GM12874 (cell line): ENCODE measurements at regions not wholly inside any gene's neighbourhood (a gene's known extent, or its start where the extent isn't known, plus 50 kb on each side); places are given as distances from the start of the nearest gene placed in this dataset.

ENCODE experiments used
- TF ChIP-seq, protein P1 (sequence below): IDR thresholded peaks from 2 replicates; pipeline ENCODE4 v1.5.1; 2011; ENCODE audit warnings: low read depth, mild to moderate bottlenecking, control low read depth, low read length, moderate library complexity; ENCODE audit not compliant: insufficient read depth

DNA sequence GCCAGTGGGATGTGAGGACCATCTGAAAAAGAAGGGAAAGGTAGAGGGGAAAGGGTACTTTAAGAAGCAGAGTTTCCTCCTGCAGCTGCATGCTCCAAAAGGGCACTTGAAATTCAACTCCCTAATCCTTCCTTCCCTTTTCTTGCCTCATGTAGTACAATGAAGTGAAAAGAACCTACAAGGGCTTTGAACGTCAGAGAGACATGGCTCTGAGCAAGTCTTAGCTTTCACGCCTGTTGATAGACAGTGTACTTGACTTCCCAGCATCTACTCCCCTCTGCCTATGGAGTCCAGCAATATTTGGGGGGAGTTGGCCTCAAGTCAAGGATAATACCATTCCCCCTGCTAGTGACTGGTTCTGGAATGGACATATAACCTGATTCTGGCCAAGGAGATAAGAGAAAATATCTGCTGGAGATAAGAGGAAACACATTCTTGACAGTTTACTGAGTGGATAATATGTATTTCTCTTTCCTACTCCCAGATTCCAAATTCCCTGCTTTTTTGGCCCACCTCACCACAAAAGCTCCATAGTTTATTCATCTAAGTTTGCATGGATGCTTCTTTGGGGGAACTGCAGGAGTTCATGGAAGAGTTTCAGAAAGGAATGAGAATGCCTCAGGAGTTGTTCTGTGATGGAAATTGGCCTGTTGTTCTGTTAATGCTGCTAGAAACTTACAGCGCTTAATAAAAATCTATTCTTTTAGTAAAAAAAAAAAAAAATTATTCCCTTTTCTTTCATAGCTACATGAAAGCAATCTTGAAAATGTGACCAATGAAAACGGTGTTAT lies 193.0 kb upstream of the TPM1 start:
- TF ChIP-seq, protein P1, sequence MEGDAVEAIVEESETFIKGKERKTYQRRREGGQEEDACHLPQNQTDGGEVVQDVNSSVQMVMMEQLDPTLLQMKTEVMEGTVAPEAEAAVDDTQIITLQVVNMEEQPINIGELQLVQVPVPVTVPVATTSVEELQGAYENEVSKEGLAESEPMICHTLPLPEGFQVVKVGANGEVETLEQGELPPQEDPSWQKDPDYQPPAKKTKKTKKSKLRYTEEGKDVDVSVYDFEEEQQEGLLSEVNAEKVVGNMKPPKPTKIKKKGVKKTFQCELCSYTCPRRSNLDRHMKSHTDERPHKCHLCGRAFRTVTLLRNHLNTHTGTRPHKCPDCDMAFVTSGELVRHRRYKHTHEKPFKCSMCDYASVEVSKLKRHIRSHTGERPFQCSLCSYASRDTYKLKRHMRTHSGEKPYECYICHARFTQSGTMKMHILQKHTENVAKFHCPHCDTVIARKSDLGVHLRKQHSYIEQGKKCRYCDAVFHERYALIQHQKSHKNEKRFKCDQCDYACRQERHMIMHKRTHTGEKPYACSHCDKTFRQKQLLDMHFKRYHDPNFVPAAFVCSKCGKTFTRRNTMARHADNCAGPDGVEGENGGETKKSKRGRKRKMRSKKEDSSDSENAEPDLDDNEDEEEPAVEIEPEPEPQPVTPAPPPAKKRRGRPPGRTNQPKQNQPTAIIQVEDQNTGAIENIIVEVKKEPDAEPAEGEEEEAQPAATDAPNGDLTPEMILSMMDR, result no peak

DNA sequence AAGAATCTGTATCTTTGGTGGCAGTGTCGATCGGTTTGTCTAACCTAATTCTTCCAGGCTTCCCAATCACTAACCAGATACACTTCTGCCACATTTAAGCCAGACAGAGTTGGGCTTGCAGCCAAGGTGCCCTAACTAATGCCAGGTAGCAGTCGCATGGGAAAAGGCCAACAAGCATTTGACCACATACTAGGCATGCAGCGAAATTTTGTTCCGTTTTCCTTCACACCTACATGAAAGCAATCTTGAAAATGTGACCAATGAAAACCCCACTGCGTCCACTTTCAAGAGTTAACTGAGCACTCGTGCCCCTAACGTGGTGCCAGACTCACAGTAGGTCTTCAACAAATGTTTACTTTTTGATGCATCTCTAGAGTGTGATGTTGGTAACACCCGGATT lies 192.2 kb upstream of the TPM1 start:
- TF ChIP-seq, protein P1, result no peak

DNA sequence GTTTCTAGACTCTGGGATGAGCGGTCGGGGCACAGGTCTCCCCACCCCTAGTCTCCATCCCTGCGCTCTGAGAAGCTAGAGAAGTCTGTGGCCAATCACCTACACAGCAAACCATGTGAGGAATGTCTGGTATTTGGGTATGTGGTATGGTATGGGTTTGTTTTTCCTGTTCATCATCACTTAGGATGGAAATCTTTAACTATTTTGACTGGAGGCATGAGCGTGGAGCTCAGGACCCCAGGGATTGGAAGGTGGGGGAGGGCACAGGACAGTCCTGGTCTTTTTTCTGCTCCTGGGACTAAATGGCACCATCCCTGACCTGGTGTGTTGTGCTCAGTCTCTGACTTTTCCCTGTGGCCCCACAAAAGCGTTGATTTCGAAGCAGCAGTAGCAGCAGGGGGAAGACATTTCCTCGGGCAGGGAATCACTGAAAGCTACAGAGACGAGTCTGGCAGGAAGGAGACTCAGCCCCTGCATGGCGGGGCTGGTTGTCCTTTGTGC lies 191.7 kb upstream of the TPM1 start:
- TF ChIP-seq, protein P1, result no peak

DNA sequence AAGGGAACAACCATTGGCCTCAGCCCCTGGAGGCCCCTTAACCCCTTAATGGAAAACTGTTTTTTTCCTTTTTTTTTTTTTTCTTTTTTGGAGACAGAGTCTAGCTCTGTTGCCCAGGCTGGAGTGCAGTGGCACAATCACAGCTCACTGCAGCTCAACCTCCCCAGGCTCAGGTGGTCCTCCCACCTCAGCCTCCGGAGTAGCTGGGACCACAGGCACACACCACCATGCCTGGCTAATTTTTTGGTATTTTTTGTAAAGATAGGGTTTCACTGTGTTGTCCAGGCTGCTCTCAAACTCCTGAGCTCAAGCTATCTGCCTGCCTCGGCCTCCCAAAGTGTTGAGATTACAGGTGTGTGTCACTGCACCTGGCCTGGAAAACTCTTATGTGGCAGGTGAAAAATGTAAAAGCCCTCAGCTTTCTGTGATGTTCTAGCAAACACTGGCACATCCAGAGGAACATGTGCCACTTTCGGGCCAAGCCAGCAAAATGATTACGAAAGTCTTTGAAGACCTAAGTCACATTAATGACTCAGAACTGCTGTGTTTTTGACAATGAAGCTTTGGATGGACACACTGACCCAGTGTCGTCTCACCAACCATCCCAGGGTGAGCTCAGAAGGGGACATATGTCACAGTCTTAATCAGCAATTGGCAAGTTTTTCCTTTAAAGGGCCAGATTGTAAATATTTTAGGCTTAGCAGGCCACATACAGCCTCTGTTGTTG lies 189.3 kb upstream of the TPM1 start:
- TF ChIP-seq, protein P1, result no peak

DNA sequence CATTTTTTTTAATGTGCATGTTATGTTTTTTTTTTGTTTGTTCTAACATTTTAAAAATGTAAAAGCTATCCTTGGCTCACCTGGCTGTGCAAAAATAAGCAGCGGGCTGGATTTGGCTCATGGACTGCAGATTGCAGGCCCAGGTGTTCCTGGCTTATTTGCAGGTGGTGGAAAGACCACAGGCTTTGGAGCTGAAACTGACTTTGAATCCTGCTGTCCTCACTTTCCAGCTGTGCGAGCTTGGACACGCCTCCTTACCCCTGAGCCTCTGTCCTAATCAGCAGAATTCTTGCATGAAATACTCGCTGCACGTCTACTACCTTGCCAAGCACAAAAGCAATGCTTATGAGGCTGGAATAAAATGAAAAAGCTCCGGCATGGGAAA lies 188.7 kb upstream of the TPM1 start:
- TF ChIP-seq, protein P1, result no peak

DNA sequence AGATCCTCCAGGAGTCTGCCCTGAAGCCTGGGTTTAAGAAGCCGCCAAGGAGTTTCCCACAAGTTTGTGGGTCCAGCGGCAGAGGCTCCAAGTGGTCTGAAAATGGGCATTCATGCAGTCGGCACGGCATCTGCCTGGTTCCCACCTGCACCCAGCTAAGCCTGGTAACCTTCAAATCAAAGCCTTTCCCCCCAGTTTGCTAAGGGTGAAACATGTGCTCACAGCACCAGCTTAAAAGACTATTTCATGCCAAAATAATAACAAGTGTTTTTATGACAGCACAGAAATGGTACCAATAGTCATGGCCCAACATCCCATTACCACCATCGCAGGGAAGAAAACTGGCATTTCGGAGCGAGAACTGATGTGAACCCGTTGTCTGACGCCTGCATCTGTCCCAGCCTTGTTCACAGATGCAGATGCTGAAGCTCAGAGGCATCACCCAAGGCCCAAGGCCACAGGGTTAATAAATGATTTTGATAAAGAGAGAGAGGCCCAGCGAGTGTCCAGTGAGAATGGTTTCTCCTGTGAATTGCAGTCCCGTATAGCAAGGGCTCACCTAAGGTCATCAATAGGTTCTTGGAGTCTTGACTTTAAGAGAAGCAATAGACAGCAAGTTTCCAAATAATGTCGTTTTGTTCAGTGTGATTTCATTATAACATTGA lies 188.0 kb upstream of the TPM1 start:
- TF ChIP-seq, protein P1, result no peak

DNA sequence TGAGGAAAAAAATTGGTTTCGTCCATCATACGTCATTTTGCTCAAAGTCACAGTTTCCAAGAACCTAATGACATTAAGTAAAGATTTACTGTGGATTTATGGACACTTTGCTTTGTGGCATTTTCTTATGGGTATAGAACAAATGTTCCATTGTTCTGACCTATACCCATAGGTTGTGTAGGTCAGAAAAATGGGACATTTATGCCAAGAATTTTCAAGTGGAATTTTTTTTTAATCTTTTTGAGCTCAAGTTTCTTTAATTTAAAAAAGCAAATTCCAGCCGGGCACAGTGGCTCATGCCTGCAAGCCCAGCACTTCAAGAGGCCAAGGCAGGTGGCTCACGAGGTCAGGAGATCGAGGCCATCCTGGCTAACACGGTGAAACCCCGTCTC lies 187.5 kb upstream of the TPM1 start:
- TF ChIP-seq, protein P1, result no peak
